GM18517 (cell line): ENCODE measurements at regions not wholly inside any gene's neighbourhood (a gene's known extent, or its start where the extent isn't known, plus 50 kb on each side); places are given as distances from the start of the nearest gene placed in this dataset.

Experiments
- ATAC-seq: cut with Tn5 transposase; IDR thresholded peaks from one replicate; pipeline ENCODE4 v1.9.1; 2021; ENCODE audit warnings: mild to moderate bottlenecking, moderate library complexity; ENCODE audit not compliant: unreplicated experiment

GRCh38 chr17:71399649-71400048, 721.2 kb upstream of the SOX9 start:
- ATAC-seq: no peak

- ATAC-seq: no peak
Observed at GRCh38 chr17:71402007-71402406, 718.8 kb upstream of the SOX9 start.

- ATAC-seq: no peak
Observed at GRCh38 chr17:71402661-71403141, 718.1 kb upstream of the SOX9 start.

- ATAC-seq: no peak
Observed at GRCh38 chr17:71405101-71405500, 715.7 kb upstream of the SOX9 start.

- no peak for ATAC-seq
Observed at GRCh38 chr17:71407981-71408380, 712.8 kb upstream of the SOX9 start.

- ATAC-seq: no peak
Observed at GRCh38 chr17:71409137-71409536, 711.7 kb upstream of the SOX9 start.

- ATAC-seq: no peak
Observed at GRCh38 chr17:71409712-71410111, 711.1 kb upstream of the SOX9 start.

GRCh38 chr17:71412803-71413202, 708.0 kb upstream of the SOX9 start:
- no peak for ATAC-seq

GRCh38 chr17:71413935-71414334, 706.9 kb upstream of the SOX9 start:
- no peak for ATAC-seq

- no peak for ATAC-seq
Observed at GRCh38 chr17:71417142-71417541, 703.7 kb upstream of the SOX9 start.

- ATAC-seq: no peak
Observed at GRCh38 chr17:71422968-71423367, 697.9 kb upstream of the SOX9 start.

GRCh38 chr17:71423871-71424546, 696.8 kb upstream of the SOX9 start:
- no peak for ATAC-seq

- no peak for ATAC-seq
Observed at GRCh38 chr17:71427801-71428200, 693.0 kb upstream of the SOX9 start.

- no peak for ATAC-seq
Observed at GRCh38 chr17:71428897-71429296, 691.9 kb upstream of the SOX9 start.

GRCh38 chr17:71430281-71430680, 690.5 kb upstream of the SOX9 start:
- no peak for ATAC-seq

- no peak for ATAC-seq
Observed at GRCh38 chr17:71431146-71431545, 689.7 kb upstream of the SOX9 start.

GRCh38 chr17:71432378-71433315, 688.2 kb upstream of the SOX9 start:
- ATAC-seq: no peak

GRCh38 chr17:71434716-71435115, 686.1 kb upstream of the SOX9 start:
- ATAC-seq: no peak

- ATAC-seq: no peak
Observed at GRCh38 chr17:71436479-71436878, 684.3 kb upstream of the SOX9 start.

GRCh38 chr17:71437166-71437565, 683.7 kb upstream of the SOX9 start:
- ATAC-seq: no peak

- no peak for ATAC-seq
Observed at GRCh38 chr17:71438631-71439146, 682.1 kb upstream of the SOX9 start.

- no peak for ATAC-seq
Observed at GRCh38 chr17:71440513-71440912, 680.3 kb upstream of the SOX9 start.
